Fibroblast of lung (primary cell): ENCODE measurements at regions not wholly inside any gene's neighbourhood (a gene's known extent, or its start where the extent isn't known, plus 50 kb on each side); places are given as distances from the start of the nearest gene placed in this dataset.

ENCODE experiments used
- DNase-seq, 2 donors: peaks; one replicate each; pipeline versions ENCODE4 v3.0.0 to v3.0.0-alpha.2; 2010; ENCODE audit warnings: low read depth in 2 of 2
- H2AFZ ChIP-seq: 2 replicates; pipeline ENCODE4 v1.5.1; 2012; ENCODE audit warnings: low read length, control low read depth, inconsistent platforms
- H3K27ac ChIP-seq: 2 replicates; pipeline ENCODE4 v1.5.1; 2011; ENCODE audit warnings: low read length, control low read depth; ENCODE audit not compliant: insufficient read depth
- H3K27me3 ChIP-seq: 2 replicates; pipeline ENCODE4 v1.5.1; 2011; ENCODE audit warnings: mild to moderate bottlenecking, low read length; ENCODE audit not compliant: control insufficient read depth, insufficient read depth
- H3K36me3 ChIP-seq: 2 replicates; pipeline ENCODE4 v1.5.1; 2011; ENCODE audit warnings: low read length; ENCODE audit not compliant: control insufficient read depth, insufficient read depth
- H3K4me1 ChIP-seq: 2 replicates; pipeline ENCODE4 v1.5.1; 2011; ENCODE audit warnings: low read length; ENCODE audit not compliant: control insufficient read depth, insufficient read depth; ENCODE audit errors: extremely low read depth
- H3K4me2 ChIP-seq: 2 replicates; pipeline ENCODE4 v1.5.1; 2011; ENCODE audit warnings: low read length, control low read depth; ENCODE audit not compliant: insufficient read depth; ENCODE audit errors: extremely low read depth
- H3K4me3 ChIP-seq, 4 experiments: fragments of 200-600 bp in 1 of 4; sonication (generic) in 1 of 4; replicated peaks in 1 of 4; 2 replicates each; pipeline ENCODE4 v1.5.1; 2011 to 2016; ENCODE audit warnings: low read length in 4 of 4, low read depth in 3 of 4, mild to moderate bottlenecking in 3 of 4, control low read depth in 2 of 4, inconsistent platforms in 1 of 4, mixed read lengths in 1 of 4; ENCODE audit not compliant: insufficient read depth in 1 of 4; ENCODE audit errors: control extremely low read depth in 1 of 4
- H3K79me2 ChIP-seq: 2 replicates; pipeline ENCODE4 v1.5.1; 2012; ENCODE audit warnings: mild to moderate bottlenecking, low read length, inconsistent platforms; ENCODE audit not compliant: control insufficient read depth, insufficient read depth
- H3K9ac ChIP-seq: 2 replicates; pipeline ENCODE4 v1.5.1; 2011; ENCODE audit warnings: mild to moderate bottlenecking, low read length, control low read depth; ENCODE audit not compliant: insufficient read depth
- H3K9me3 ChIP-seq: 2 replicates; pipeline ENCODE4 v1.5.1; 2012; ENCODE audit warnings: low read depth, low read length; ENCODE audit not compliant: control insufficient read depth, insufficient read depth
- H4K20me1 ChIP-seq: 2 replicates; pipeline ENCODE4 v1.5.1; 2011; ENCODE audit warnings: low read length; ENCODE audit not compliant: control insufficient read depth, insufficient read depth; ENCODE audit errors: extremely low read depth
- CTCF ChIP-seq, 2 donors: IDR thresholded peaks in 1 of 2; conservative IDR thresholded peaks in 1 of 2; 1 replicate in 1 of 2; 2 replicates in 1 of 2; pipeline ENCODE4 v1.5.1; 2011 to 2012; ENCODE audit warnings: low read length in 2 of 2, control low read depth in 1 of 2, inconsistent platforms in 1 of 2, low read depth in 1 of 2, mild to moderate bottlenecking in 1 of 2
- EZH2 ChIP-seq: IDR thresholded peaks from 2 replicates; pipeline ENCODE4 v1.5.1; 2012; ENCODE audit warnings: low read length, control low read depth, mild to moderate bottlenecking; ENCODE audit errors: missing control alignments

DNA sequence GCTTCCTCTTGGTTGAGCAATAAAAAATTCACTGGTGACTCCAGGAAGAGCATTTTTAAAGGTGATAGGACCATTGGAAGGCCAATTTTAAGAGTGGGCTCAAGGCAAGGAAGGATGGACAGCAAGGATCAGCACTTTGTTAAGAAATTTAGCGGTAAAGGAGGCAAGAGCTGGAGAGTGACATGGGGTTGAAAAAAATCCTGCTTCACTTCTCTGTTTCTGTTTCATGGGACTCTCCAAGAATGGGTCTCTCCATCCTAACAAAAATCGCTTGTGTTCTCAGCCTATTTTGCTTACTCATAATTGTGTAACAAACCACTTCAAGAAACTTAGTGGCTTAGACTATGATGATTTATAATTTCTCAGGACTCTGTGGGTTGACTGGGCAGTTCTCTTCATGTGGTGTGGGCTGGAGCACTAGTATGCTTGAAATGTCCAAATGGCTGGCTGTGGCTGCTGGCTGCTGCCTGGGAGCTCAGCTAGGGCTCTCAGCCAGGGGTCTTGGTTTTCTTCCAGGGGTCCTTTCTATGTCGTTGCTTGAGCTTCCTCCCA is 59.8 kb upstream of the ZNRF2 start:
- H4K20me1 ChIP-seq = no peaks in the 10 kb centered on the region
- H3K27ac ChIP-seq = no peak overlapping the region
- H3K4me2 ChIP-seq = no peak overlapping the region
- H3K4me3 ChIP-seq = no peak overlapping the region
- TF ChIP-seq CTCF (conservative IDR thresholded peaks at IDR 0.05 in 1 of 2, IDR thresholded peaks at IDR 0.05 in 1 of 2; ENCODE audit: low read depth in 1 of 2, low read length in 2 of 2) = no peak
- TF ChIP-seq EZH2 = no peak
- no peaks in the 10 kb centered on the region for H3K9me3 ChIP-seq
- peak; percentile 85 to 96 for DNase-seq
- no peaks in the 10 kb centered on the region for H3K36me3 ChIP-seq
- no peak overlapping the region for H3K9ac ChIP-seq
- no peaks in the 10 kb centered on the region for H3K79me2 ChIP-seq
- H3K27me3 ChIP-seq = peaks cover 4% of the 10 kb centered on the region
- no peaks in the 10 kb centered on the region for H3K4me1 ChIP-seq
- H2AFZ ChIP-seq = no peak overlapping the region

DNA sequence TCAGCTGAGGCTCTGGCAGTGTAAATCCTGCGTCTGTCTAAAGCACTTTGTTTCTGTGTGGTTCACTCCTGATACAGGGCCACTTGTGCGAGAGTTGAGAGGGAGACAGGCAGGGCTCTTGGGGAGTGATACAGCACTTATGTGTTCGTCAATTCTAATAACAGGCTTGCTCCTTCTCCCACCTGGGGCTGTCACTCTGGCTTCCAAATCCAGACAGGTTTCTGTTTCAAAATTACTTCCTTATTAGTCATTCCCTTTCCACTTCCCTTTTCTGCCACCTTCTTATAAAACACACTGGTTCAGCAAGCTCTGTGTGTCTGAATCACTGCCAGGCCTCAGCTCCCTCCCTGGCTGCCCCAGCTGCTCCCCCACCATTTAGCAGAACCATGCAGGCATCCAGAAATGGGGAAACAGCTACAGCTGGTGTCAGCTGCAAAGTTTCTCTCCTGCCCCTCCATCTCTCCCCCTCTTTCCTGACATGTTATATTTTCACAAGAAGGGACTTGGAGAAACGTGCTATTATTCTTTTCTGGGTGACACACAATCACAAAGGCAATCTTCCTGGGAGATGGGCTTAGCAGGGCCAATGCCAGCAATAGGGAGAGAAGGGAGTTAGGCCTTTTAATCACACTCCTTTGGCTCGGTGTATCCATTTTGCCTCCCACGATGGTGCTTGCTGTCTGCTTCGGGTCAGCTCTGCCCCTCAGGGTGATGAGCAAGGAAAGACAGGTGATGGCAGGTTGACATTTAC is 58.4 kb upstream of the ZNRF2 start:
- H3K4me2 ChIP-seq = no peak overlapping the region
- H3K36me3 ChIP-seq = no peaks in the 10 kb centered on the region
- peaks cover 4% of the 10 kb centered on the region for H3K27me3 ChIP-seq
- peak; percentile 64 to 86 for DNase-seq
- no peaks in the 10 kb centered on the region for H3K4me1 ChIP-seq
- H3K79me2 ChIP-seq = no peaks in the 10 kb centered on the region
- H3K9ac ChIP-seq = no peak overlapping the region
- H3K4me3 ChIP-seq = no peak overlapping the region
- TF ChIP-seq CTCF (conservative IDR thresholded peaks at IDR 0.05 in 1 of 2, IDR thresholded peaks at IDR 0.05 in 1 of 2; ENCODE audit: low read depth in 1 of 2, low read length in 2 of 2) (no peak), EZH2 (no peak)
- H3K27ac ChIP-seq = no peak overlapping the region
- H4K20me1 ChIP-seq = no peaks in the 10 kb centered on the region
- H2AFZ ChIP-seq = no peak overlapping the region
- H3K9me3 ChIP-seq = no peaks in the 10 kb centered on the region

DNA sequence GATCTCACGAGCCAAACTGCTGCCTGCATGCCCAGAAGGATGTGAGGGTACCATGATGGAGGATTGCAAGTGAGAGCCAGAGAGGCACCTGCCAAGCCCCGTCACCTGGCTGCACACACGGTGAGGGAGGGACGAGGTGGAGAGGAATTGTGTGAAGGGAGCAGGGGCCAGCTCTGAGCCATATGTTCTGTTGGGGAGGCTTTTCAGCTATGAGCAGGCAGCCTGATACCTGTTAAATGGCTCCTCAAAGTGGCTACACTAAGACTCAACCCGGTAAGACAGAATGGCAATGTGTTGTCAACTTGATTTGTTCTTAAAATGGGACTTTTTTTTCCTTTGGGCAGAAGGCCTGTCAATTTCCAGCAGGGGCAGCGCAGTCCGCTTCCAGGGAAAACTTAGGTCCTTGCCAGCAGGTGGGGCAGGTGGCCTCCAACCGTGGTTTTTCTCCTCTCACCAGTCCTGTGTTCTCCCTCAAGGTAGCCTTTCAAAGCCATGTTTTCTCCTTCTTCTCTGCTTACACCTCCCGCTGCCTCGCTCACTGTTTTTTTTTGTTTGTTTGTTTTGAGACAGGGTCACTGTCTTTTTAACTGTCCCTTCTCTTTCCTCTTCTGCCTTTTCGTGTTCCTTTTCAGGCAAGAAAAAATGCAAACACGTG is 57.7 kb upstream of the ZNRF2 start:
- Histone ChIP-seq H3K27me3 (peaks cover 6% of the 10 kb centered on the region), H3K4me1 (no peaks in the 10 kb centered on the region), H3K4me3 (no peak overlapping the region), H2AFZ (no peak overlapping the region), H3K36me3 (no peaks in the 10 kb centered on the region), H3K9me3 (no peaks in the 10 kb centered on the region), H3K79me2 (no peaks in the 10 kb centered on the region), H3K27ac (no peak overlapping the region), H3K9ac (no peak overlapping the region), H4K20me1 (no peaks in the 10 kb centered on the region), H3K4me2 (no peak overlapping the region)
- no peak for DNase-seq
- TF ChIP-seq CTCF (conservative IDR thresholded peaks at IDR 0.05 in 1 of 2, IDR thresholded peaks at IDR 0.05 in 1 of 2; ENCODE audit: low read depth in 1 of 2, low read length in 2 of 2) (no peak), EZH2 (no peak)
